ENCODE measurements at regions not wholly inside any gene's neighbourhood (a gene's known extent, or its start where the extent isn't known, plus 50 kb on each side); places are given as distances from the start of the nearest gene placed in this dataset.

DNA sequence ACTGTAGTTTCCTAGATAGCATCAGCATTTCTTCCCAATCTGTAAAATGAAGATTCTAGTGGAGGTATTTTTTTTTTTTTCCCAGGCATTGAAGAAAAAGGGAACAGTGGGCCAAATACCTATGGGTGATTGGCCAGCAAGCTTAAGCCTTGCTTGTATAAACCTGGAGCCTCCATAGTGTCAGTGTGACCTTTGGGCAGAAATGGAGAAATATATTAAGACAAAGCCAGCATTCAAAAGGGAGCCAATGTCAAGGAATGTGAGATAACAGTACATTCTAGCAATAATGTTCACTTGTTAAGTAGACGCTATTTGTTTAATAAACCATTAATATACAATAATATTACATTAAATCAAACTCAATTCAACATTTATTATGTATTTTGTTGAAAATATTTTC, 275.4 kb downstream of the FOXA2 start:
- TF ChIP-seq HDAC6 (IDR thresholded peaks at IDR 0.05; ENCODE audit: low read depth, low read length) (no peak), GABPA (IDR thresholded peaks at IDR 0.05; ENCODE audit: borderline replicate concordance, insufficient read depth, low read length) (no peak), TEAD4 (IDR thresholded peaks at IDR 0.05; ENCODE audit: low read depth, low read length) (no peak), YY1 (IDR thresholded peaks at IDR 0.05; ENCODE audit: low read depth, low read length) (no peak), EZH2 (IDR thresholded peaks at IDR 0.05; ENCODE audit: low read depth, low read length, severe bottlenecking) (no peak), HDAC2 (IDR thresholded peaks at IDR 0.05; ENCODE audit: borderline replicate concordance in 1 of 2, low read depth in 2 of 2, low read length in 2 of 2) (no peak), EP300 (IDR thresholded peaks at IDR 0.05; ENCODE audit: borderline replicate concordance in 1 of 2, low read depth in 2 of 2, low read length in 2 of 2) (no peak), SIRT6 (IDR thresholded peaks at IDR 0.05; ENCODE audit: low read length) (no peak), CBX8 (IDR thresholded peaks at IDR 0.05; ENCODE audit: borderline replicate concordance, low read depth, low read length) (no peak)
- TF ChIP-seq, protein P1, sequence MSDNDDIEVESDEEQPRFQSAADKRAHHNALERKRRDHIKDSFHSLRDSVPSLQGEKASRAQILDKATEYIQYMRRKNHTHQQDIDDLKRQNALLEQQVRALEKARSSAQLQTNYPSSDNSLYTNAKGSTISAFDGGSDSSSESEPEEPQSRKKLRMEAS (IDR thresholded peaks at IDR 0.05), result no peak
- TF ChIP-seq, protein P2, sequence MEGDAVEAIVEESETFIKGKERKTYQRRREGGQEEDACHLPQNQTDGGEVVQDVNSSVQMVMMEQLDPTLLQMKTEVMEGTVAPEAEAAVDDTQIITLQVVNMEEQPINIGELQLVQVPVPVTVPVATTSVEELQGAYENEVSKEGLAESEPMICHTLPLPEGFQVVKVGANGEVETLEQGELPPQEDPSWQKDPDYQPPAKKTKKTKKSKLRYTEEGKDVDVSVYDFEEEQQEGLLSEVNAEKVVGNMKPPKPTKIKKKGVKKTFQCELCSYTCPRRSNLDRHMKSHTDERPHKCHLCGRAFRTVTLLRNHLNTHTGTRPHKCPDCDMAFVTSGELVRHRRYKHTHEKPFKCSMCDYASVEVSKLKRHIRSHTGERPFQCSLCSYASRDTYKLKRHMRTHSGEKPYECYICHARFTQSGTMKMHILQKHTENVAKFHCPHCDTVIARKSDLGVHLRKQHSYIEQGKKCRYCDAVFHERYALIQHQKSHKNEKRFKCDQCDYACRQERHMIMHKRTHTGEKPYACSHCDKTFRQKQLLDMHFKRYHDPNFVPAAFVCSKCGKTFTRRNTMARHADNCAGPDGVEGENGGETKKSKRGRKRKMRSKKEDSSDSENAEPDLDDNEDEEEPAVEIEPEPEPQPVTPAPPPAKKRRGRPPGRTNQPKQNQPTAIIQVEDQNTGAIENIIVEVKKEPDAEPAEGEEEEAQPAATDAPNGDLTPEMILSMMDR (IDR thresholded peaks at IDR 0.05; ENCODE audit: control extremely low read depth in 1 of 3, insufficient read depth in 1 of 3, low read depth in 1 of 3, low read length in 3 of 3), result no peak

Measured in H1 (cell line).